Midbrain (tissue), 1 donor: ENCODE measurements at regions not wholly inside any gene's neighbourhood (a gene's known extent, or its start where the extent isn't known, plus 50 kb on each side); places are given as distances from the start of the nearest gene placed in this dataset.
"Not testable (repeated sequence)": the region's sequence is repeated elsewhere in the genome, so short reads cannot be mapped to it uniquely, and the experiment has no call there.

Experiments used
- DNase-seq: peaks from one replicate; lab custom pipeline; 2025; lab: John Stamatoyannopoulos, UW

GRCh38 chr22:23500508-23501260, 79.4 kb downstream of the IGLL1 start:
- DNase-seq = no peak

GRCh38 chr22:23499845-23500500, 80.1 kb downstream of the IGLL1 start:
- no peak for DNase-seq

GRCh38 chr22:23498811-23499798, 81.0 kb downstream of the IGLL1 start:
- no peak for DNase-seq

GRCh38 chr22:23497889-23498288, 82.2 kb downstream of the IGLL1 start:
- not testable (repeated sequence) for DNase-seq

GRCh38 chr22:23497016-23497885, 82.8 kb downstream of the IGLL1 start:
- DNase-seq = no peak

- DNase-seq = no peak
Measured at GRCh38 chr22:23496445-23496833, 83.7 kb downstream of the IGLL1 start.

GRCh38 chr22:23495614-23496444, 84.3 kb downstream of the IGLL1 start:
- no peak for DNase-seq

GRCh38 chr22:23494930-23495266, 85.2 kb downstream of the IGLL1 start:
- DNase-seq = no peak

GRCh38 chr22:23485490-23485889, 94.6 kb downstream of the IGLL1 start:
- DNase-seq = no peak

GRCh38 chr22:23484651-23485050, 95.4 kb downstream of the IGLL1 start:
- no peak for DNase-seq

- DNase-seq = no peak
Measured at GRCh38 chr22:23481369-23481768, 98.7 kb downstream of the IGLL1 start.

GRCh38 chr22:23478175-23478574, 101.9 kb downstream of the IGLL1 start:
- no peak for DNase-seq

- DNase-seq = not testable (repeated sequence)
Measured at GRCh38 chr22:23474531-23474930, 105.6 kb downstream of the IGLL1 start.

GRCh38 chr22:23473901-23474300, 106.2 kb downstream of the IGLL1 start:
- DNase-seq = no peak

GRCh38 chr22:23472376-23472775, 107.7 kb downstream of the IGLL1 start:
- not testable (repeated sequence) for DNase-seq

GRCh38 chr22:23471698-23472097, 108.4 kb downstream of the IGLL1 start:
- no peak for DNase-seq

- DNase-seq = no peak
Measured at GRCh38 chr22:23470811-23471389, 109.2 kb downstream of the IGLL1 start.

- no peak for DNase-seq
Measured at GRCh38 chr22:23467721-23468294, 112.3 kb downstream of the IGLL1 start.

GRCh38 chr22:23466351-23466750, 113.7 kb downstream of the IGLL1 start:
- no peak for DNase-seq

GRCh38 chr22:23464796-23465195, 115.3 kb downstream of the IGLL1 start:
- not testable (repeated sequence) for DNase-seq
